ENCODE measurements at regions not wholly inside any gene's neighbourhood (a gene's known extent, or its start where the extent isn't known, plus 50 kb on each side); places are given as distances from the start of the nearest gene placed in this dataset.

DNA sequence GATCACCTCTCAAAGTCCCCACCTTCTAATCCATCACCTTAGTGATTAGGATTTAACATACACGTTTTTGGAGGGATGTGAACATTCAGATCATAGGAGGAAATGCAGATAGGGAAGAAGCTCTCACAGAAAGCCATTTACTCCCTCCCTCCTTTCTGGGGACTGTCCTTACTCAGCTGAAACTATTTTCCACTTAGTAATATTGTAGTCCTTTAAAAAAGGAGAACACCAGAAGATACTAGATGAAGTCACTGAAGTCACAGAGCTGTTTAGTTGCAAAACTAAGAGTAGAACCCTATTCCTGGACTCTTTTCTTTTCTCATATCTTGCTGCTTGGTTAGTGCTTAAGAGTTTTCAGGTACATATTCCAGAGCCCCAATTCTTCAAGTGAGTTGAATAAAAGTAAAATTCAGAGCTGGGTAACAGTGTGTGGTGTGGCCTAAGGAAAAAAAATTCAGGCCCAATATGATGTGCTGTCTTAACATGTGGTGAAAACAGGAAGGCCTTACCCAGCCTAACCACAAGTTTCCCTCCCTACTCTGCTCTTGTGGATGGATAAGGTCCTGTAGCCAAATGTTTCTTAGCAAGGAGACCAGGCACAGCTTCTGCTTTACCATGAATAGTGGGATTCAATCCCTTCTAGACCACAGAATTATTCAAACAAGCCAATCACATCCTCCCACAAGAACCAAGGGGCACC is 135.7 kb downstream of the INHBA start:
- TF ChIP-seq, protein P1, sequence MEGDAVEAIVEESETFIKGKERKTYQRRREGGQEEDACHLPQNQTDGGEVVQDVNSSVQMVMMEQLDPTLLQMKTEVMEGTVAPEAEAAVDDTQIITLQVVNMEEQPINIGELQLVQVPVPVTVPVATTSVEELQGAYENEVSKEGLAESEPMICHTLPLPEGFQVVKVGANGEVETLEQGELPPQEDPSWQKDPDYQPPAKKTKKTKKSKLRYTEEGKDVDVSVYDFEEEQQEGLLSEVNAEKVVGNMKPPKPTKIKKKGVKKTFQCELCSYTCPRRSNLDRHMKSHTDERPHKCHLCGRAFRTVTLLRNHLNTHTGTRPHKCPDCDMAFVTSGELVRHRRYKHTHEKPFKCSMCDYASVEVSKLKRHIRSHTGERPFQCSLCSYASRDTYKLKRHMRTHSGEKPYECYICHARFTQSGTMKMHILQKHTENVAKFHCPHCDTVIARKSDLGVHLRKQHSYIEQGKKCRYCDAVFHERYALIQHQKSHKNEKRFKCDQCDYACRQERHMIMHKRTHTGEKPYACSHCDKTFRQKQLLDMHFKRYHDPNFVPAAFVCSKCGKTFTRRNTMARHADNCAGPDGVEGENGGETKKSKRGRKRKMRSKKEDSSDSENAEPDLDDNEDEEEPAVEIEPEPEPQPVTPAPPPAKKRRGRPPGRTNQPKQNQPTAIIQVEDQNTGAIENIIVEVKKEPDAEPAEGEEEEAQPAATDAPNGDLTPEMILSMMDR (IDR thresholded peaks at IDR 0.05), result no peak
- no peak for TF ChIP-seq POLR2A (IDR thresholded peaks at IDR 0.05)

Measured in right lobe of liver (tissue), 4 donors.